ENCODE measurements at regions not wholly inside any gene's neighbourhood (a gene's known extent, or its start where the extent isn't known, plus 50 kb on each side); places are given as distances from the start of the nearest gene placed in this dataset.

DNA sequence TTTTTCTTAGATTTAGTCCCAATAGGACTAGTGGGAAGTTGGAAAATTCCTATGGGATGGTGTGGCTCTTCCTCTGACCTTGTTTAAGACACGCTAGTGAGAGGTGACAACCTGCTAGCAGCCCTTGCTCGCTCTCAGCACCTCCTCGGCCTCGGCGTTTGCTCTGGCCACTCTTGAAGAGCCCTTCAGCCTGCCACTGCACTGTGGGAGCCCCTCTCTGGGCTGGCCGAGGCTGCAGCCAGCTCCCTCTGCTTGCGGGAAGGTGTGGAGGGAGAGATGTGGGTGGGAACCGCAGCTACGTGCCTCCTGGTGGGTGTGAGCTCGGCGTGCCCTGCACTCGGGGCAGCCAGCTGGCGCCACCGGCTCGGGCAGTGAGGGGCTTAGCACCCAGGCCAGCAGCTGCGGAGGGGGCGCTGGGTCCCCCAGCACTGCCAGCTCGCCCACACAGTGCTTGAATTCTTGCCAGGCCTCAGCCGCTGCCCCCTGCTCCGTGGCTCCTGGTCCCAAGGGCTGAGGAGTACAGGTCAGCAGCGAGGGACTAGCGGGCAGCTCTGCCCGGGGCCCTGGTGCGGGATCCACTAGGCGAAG lies 254.5 kb upstream of the ANKRD55 start:
- no peak for DNase-seq

DNA sequence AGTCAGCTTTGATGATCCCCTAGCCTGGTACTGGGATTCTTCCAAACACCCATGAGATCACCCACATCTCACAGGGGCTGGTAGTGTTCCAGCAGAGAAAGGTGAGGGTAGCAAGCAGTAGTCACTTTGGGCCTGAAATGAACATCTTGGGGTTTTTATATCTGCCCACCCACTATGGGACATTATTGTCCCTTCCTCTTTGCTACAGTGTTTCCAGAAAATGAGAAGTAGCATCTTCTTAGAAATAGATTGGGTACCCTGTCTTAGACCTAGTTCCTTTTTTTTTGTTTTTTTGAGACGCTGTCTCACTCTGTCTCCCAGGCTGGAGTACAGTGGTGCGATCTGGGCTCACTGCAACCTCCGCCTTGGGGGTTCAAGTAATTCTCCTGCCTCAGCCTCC lies 249.2 kb upstream of the ANKRD55 start:
- DNase-seq: no peak

DNA sequence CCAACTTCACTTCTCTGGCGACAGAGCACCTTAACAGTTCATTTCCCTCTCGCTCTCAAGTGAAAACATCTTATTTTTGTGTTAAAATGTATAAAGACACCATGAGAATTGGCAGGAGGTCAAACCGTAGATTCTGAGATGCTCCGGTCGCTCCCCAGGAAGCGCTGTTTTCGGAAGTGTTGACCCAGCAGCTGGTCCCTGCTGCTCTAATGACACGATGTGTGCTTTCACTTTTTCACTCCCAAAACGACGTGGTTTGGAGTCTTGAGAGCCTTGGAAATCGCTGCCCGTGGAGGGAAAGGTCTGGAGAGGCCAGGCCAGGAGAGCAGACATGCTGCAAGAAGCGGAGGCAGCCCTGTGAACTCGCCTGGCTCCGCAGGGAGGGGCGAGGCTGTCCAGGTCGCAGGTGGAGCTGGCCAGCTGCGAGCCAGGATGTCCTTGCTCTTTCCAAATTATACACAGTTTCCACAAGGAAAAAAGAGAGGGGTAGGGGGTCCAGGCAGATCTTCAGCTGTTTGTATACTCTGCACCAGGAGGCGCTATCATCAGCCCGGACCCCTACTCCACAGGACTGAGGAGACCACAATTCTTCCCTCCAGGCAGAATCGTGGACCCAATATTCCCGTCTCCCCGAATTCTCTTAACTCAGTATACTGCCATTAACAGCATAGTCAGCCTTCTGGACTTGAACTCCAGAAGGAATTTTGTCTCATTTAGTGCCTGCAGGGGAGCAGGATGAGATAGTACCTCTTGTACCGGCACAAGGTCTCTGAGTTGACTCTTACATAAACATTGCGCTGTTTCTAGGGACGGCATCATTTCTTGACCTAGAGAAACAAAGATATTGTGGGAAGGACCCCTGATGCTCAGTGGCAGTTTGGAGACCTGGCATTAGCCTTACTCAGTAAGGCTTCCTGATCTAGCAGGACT lies 248.6 kb upstream of the ANKRD55 start:
- DNase-seq: peak; percentile 88 to 90

DNA sequence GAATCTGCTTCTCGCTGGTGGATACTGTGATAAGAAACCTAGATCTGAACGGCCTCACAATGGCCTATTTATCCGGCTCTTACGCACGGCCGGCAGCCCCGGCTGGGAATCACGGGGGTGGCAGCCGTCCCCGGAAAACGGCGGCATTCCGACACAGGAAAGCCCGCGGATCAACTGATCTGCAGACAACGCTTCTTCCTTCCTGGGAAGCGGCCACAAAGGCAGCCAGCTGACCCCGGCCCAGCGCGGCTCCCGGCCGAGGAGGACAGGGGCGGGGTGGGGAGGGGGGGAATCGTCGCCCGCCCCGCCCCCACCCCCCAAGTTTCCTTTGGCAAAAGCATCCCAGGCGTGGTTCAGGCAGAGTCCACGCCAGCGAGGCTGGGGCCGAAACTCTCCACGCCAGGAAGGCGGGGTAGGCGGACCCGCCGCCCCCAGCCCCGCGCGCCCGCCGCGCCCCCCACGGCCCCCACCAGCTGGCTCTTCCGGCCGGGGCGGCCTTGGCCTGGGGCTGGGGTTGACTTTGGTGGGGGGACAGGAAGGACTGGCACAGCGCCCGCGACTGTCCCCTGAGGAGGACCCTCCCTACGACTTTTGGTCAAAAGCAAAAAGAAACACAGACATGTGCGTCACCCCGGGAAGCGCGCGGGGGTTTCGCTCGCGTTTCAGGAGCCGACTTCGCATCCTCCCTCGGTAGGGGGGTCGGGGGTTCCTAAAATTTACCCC lies 247.7 kb upstream of the ANKRD55 start:
- DNase-seq: peak; percentile 90 to 92

DNA sequence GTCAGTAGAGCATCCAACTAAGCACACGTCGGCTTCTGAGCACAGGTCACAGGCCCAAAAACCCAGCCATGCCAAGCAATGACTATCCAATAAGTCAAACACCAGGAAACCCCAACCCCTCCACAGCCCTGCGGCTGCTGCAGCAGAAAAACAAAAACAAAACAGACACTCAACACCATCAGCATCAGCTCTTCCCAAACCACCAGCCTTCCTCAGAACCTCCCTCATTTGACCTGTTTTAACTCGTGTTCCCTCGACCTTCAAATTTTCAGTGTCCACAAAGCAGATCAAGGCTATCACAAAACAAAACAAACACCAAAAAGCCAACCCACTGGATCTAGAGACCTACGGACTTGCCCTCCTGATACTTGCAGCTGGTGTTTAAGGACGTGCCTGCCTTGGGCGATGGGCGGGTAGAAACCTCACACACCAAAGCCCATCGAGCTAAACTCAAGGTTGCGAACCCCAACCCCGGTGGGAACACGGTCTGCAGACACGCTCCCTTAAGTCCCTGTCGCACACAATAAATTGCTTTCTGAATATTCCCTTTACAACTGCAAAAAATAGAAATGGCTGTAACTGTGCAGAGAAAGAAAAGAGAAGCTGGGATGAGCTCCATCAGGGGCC lies 247.1 kb upstream of the ANKRD55 start:
- DNase-seq: no peak

DNA sequence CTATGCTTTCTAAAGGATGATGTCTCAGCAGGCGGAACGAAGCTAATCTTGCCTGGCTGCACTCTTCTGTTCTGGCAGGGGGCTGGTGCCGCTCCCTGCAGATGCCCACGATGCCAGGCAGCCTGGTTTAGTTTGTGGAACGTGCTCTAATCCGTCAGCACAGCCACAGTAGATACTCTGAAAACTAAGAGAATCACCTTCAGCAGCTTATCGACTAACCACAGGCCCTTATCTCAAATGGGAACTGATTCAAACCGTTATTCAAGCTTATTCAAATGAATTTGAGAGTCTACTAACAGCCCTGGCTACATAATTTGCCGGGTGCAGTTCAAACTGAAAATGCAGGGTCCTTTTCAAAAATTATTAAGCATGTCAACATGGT lies 246.6 kb upstream of the ANKRD55 start:
- DNase-seq: no peak

DNA sequence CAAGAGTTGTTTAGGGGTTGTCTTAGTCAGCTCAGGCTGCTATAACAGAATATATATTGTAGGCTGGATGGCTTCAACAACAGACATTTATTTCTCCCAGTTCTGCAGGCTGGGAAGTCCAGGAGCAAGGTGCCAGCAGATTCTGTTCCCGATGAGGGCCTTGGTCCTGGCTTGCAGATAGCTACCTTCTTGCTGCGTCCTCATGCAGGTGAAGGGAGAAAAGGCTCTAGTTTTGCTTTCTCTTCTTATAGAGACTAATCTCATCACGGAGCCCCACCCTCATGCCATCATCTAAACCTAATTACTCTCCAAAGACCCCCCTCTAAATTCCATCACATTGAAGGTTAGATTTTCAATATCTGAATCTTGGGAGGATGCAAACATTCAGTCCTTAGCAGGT lies 246.0 kb upstream of the ANKRD55 start:
- no peak for DNase-seq

DNA sequence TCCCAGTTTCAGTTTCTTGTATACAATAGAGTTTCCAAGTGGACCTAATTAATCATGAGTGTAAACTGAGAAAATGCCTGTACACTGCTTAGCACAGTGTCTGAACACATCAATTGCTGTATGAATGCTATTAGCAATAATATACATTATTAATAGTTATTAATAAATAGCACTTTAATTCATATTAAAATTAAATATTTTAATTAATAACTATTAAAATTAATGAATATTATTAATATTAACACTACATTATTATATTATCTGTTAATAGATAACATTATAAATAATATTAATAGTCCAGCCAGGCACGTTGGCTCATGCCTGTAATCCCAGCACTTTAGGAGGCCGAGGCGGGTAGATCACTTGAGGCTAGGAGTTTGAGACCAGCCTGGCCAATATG lies 244.9 kb upstream of the ANKRD55 start:
- DNase-seq: no peak

DNA sequence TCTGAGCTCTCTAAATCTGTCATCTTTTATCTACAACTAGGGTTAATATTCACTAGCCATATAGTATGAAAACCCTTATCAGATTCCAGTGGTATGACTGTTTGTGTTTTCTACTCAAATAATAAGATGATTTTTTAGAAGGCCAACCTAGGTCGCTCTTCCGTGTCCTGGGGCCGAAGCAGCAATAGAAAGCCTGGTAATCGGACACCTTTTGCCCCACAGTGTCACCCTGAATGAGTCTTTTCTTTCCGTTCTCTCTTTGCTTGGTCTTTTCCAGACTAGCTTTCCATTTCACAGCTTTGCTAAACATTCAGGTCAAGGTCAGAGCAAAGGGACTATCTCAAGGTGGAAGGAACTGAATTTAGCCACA lies 243.3 kb upstream of the ANKRD55 start:
- no peak for DNase-seq

DNA sequence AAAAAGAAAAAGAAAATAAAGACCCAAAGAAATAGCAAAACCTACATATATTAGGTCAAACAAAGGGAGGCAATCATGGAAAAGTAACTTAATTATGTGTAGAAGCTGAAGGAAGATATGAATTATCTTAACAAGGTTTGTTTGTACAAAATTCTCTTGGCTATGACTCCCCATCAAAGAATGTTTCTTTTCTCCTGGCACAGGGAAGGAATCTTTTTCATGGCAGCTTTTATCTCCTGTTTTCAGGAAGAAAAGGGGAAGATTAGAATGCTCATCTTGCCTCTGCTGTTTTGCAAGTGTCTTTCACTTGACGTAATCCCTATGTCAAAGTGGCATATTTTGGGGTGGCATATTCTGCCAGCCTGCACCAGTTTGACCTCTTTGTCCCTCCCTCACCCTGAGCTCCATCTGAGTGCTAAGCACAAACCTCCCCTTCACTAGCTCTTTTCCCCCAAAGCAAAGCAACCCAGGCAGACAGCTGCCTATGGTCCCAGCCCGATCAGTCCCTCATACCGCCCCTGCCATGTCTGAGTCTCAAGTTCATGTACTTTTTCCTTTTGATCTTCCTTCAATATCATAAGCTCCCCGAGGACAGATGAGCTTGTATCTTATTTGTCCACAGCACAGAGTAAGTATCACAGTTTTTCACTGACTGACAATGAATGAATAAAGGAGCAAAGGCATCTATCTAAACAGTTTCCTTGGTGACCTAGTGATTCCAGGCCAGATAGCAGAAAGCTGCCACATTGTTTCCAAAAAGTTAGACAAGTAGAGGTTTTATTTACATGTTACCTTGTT lies 242.8 kb upstream of the ANKRD55 start:
- no peak for DNase-seq

DNA sequence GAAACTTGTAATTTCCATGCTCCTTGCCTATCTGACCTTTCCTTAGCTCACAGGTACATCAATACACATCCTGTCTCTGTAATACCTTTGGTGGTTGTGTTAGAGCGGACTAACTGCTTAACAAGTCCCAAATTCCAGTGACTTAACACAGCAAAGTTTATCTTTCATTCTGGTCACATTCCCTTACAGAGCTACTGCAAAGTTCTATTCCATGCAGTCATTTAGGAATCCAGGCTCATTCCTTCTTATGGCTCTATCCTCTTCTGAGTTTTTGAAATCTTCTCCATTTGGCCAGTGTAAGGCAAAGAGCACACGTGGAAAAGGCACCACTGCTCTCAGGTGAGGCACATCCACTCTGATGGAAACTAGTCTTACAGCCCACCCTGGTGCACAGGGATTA lies 238.6 kb upstream of the ANKRD55 start:
- no peak for DNase-seq

DNA sequence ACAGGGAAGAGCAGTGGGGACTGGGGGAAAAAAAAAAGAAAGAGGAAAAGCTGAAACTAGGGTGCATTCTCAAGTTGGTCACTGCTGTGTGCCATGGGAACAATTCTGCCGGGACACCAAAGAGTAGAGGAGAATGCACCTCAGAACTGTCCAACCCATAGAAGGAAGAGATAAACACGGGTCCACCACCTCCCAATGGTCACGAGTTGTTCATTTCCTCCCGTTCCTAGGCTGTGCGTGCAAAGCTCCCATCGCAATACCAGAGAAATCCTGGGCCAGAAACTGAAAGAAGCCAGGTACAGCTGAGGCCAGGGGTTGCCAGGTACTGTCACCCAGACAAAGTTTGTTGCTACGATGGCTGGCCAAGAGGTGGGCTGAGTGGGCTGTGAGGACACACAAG lies 236.9 kb upstream of the ANKRD55 start:
- DNase-seq: no peak

DNA sequence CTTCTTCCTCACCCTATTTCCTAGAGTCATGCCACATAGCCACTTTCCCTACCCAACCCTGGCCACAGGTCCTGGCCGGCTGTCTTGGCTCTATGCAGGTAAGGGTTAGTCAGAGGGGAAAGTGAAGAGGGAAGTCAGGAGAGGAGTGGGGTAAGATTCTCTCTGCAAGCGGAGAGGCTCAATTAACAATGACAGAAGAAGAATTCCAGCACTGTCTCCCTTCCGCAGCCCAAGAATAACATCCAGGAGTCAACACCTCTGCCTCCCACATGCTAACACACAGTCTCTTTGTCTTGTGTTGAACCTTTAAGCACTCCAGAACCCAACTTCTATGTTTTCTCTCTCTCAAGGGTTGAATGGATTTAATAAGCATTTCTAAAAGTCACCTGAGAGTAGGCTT lies 235.1 kb upstream of the ANKRD55 start:
- no peak for DNase-seq

DNA sequence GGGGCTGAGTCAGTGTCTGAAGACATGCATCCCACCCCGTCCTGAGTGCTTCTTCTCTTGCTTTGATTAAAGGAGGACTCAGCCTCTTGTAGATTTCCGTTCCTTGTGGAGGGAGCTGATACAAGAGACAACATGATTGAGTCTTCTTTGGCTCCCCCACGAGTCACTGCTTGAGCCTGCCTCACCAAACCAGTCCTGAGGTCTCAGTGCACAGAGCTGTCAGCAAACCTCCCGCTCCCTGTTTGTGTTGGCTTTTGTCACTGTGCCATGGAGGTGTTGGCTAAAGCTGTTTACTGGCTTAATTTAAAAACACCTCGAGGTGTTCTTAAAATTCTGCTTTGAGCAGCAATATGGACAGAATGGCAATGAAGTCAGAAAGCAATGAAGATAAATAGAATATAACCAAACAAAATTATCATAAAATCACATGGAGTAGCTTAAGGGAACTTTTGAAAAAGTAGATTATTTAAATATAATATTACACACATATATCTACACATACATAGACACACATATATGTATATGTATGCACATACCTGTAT lies 234.1 kb upstream of the ANKRD55 start:
- no peak for DNase-seq

DNA sequence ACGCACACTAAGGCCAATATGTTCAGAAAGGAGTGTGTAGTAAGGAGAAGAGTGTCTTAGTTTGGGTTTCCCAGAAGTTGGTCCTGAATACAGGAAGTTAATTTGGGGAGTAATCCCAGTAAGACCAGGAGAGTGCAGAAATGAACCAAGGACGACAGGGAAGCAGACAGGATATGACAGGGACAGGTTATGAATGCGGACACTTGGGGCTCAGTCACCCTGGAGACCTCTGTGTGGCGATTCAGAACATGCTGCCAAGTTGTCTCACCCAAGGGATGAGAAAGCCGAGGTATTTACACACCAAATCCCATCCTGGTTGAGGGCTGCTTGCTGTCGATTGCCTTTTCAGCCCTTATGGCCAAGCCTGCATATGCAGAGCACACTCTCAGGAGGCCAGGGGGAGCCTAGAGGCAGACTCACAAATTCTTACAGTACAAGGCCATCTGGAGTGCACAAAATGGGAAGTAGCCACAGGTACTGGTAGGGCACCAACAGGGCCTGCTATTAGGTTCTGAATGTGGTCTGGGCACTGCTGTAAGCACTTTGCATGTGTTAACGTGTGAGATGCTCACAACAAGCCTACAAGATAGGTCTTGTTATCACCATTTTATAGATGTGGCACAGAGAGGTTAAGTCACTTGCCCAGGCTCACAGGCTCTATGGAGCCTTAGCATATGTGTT lies 233.1 kb upstream of the ANKRD55 start:
- no peak for DNase-seq

DNA sequence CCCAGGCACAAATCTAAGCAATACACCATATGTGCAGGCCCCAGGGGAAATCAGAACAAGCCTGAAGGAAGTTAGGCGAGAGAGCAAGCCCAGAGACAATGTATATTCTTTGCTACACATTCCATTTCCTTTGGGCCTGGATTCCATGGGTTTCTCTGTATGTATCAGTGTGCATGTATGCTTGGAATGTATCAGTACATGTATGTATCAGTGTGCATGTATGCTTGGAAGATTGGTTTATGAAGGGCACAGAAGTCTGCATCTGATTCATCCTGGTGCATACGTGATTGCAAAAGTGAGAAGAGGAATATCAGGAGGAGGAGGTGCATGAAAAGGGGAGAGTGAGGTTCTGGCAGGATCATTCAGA lies 232.6 kb upstream of the ANKRD55 start:
- DNase-seq: no peak

DNA sequence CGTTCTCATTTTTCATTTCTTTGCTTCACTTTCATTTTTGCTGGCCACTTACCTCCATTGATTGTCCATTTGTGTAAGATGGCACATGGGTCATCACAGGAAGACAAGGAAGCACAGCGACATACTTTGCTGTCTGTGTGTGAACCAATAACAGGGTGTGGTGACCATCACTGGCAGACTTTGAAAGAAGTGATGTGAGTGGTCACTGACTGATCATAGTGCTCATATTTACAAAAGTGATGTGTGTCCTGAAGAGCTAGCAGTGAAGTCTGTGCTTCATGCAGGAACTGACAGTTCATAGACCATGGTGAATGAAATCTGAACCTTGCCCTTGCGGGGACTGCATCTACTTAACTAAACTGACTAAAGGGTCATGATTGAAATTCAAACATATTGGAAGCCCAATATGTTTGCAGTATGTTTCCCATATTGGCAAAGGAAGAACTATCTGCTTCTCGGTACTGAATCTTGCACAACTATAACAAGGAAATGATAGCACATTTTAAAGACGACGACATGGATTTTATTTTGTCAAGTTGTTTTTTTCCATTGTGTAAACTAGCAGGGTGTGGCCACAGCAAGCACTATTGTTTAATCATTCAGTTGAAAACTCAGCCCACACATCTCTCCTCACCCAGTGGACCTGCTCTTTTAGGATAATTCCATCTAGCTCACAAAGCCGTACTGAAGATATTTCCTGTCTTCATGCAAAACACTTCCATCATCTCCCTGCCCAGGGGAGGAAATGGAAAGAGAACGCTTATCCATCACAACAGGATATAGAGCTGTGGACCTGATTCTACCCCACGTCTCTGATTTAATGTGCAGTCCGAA lies 232.0 kb upstream of the ANKRD55 start:
- no peak for DNase-seq

DNA sequence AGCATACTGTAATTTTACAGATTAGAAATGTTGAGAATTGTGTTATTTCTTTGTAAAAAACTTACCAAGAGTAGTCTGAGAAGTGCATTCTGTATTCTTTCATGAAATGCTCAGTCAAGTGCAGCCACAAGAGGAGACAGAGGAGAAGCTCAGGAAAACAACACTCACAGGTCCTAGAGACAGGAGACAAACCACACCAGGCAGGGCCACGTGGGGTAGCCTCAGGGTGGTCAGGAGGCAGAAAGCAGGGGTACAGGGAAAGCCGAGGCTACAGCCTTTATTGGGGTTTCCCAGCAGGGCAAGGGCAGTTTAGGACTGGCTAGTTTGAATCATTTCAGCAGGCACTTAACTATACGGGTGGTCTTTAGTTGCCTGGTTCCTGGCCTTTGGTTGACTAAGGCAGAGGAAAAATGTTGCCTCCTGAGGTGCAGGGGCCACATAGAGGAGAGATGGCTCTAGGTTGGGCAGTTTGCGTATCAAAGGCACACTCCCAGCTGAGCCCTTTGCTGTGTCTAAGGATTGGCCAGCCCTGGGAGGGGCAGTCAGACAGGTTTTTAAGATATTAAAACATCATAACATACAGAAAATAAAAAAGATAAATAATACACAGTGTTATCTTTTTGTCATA lies 230.9 kb upstream of the ANKRD55 start:
- DNase-seq: no peak

DNA sequence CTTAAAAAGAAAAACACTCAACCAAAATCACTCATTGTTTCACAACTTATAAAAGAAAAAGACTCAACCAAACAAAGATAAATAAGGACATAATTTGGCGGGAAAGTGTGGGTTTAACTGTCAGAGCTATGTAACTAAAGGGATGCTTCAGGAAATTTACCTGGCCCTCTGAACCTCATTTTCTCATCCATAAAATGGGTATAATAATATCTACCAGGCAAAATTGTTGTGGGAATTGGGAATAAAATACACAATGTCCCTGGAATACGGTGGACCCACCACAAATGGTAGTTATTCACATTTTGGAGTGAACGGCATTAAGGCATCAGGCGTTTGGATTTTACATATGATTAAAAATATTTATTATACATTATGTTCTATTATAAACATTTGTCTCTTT lies 228.5 kb upstream of the ANKRD55 start:
- no peak for DNase-seq

Data from right lung (tissue), 2 donors.